CD4-positive, alpha-beta T cell treated with Interleukin-2 at 100 ng/mL for 4 hours (primary cell): ENCODE measurements at regions not wholly inside any gene's neighbourhood (a gene's known extent, or its start where the extent isn't known, plus 50 kb on each side); places are given as distances from the start of the nearest gene placed in this dataset.

Experiments
- DNase-seq: peaks from one replicate; pipeline ENCODE4 v3.0.0-alpha.2; 2020; ENCODE audit warnings: low spot score

GRCh38 chr3:117616227-117616626, 906.6 kb downstream of the TUSC7 start:
- DNase-seq, result no peak

DNA sequence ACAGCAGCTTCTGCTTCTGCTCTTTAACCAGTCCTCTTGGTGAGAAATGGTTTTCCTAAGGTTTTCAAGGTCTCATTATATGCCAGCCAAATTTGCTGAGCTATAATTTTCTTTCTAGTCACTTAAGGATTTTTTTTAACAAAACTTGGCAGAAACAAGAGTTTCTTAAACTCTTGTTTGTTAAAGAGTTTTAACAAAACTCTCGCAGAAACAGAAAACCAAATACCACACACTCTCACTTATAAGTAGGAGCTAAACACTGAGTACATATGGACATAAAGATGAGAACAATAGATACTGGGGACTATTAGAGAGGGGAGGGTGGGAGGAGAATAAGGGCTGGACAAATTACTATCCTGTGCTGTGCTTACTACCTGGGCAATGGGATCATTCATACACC, 908.3 kb downstream of the TUSC7 start:
- no peak for DNase-seq

DNA sequence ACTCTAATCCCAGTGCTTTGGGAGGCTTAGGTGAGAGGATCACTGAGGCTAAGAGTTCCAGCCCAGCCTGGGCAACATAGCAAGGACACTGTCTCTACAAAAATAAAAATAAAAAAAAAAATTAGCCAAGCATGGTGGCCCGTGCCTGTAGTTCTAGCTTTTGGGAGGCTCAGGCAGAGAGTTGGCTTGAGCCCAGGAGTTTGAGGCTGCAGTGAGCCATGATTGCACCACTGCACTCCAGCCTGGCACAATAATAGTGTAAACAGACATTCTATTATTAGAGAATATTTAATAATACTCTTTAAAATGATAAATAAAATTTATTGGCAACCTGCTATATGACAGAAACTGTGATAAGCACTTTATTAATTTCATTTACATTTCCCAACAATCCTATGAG, 908.9 kb downstream of the TUSC7 start:
- DNase-seq, result no peak

GRCh38 chr3:117619805-117620204, 910.2 kb downstream of the TUSC7 start:
- DNase-seq, result no peak

- no peak for DNase-seq
Measured at GRCh38 chr3:117622171-117622841, 912.7 kb downstream of the TUSC7 start.

GRCh38 chr3:117624424-117624823, 914.8 kb downstream of the TUSC7 start:
- DNase-seq, result no peak

GRCh38 chr3:117625174-117625573, 915.6 kb downstream of the TUSC7 start:
- no peak for DNase-seq

DNA sequence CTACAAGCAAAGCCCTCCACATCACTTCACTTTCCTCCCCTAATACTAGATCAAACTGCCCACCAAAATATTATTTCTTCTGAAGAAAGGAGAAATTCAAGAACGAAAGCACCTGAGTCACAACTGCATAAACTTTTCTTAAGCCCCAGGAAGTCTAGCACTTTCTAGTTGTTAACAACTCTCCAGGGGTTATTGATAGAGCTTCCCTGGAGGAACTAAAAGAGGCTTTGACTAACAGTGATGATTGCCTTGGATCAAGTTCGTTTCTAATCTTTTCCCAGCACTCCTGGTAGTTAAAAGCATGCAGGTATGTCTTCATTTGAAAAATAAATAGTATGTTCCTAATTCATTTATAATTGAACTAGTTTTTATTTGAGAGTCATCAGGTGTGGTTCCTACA, 917.0 kb downstream of the TUSC7 start:
- DNase-seq, result no peak

DNA sequence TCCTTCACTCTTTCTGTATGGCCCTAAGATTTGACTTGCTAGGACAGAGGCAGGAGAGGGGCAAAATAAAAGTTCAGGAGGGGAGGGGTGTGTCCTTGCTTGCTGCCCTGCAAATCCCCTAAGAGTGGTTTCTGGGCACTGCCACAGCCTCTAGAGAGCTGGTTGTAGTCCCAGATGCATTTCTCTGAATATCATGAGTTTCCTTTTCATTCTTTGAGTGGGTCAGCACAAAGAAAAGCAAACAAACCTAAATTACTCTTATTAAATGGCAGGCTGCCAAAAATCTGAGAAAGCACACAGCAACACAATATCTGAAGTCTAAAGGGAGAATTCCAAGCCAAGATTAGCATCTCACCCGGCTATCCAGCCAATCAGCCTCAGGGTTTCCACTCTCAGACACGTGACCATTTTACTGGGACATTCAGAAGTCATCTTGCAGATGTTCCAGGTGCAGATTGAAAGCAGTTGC, 919.3 kb downstream of the TUSC7 start:
- DNase-seq, result no peak

DNA sequence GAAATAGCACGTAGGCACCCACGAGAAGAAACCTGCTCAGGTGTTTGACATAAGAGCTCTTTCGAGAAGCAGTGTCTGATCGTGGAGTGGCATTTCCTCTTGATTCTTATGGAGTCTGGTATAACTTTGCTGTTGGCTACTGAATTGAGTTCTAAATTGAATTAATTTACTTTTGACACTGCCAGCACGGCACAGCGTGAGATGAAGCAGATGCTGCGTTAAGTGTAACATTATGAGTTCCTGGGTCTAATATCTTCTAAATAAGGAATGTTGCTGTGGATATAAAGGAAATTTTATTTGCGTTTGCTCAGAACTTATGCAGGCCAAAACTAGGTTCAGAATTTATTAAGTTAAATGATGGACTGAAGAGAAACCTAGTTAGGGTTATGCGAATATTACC, 919.9 kb downstream of the TUSC7 start:
- DNase-seq, result no peak

DNA sequence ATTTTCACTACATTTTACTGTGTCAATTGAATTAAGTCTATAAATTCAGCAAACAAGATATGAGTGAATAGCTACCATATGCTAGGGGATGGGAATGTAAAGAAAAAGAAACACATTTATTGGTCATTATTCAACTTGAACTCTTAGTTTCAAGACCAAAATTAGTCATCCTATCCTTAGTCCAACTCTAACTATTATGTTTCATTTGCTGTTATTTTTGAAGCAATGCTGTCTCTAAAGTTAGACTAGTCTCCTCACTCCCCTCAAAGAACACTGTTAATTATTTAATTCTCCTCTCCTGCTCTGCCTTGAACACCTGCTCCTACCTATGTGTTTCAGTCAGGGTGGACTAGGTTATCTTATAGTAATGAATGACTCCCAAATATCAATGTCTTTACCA, 920.9 kb downstream of the TUSC7 start:
- no peak for DNase-seq

- no peak for DNase-seq
Measured at GRCh38 chr3:117630885-117631284, 921.3 kb downstream of the TUSC7 start.

- no peak for DNase-seq
Measured at GRCh38 chr3:117631781-117632180, 922.2 kb downstream of the TUSC7 start.

GRCh38 chr3:117632191-117632590, 922.6 kb downstream of the TUSC7 start:
- no peak for DNase-seq

- DNase-seq, result no peak
Measured at GRCh38 chr3:117633207-117633606, 923.6 kb downstream of the TUSC7 start.

- DNase-seq, result no peak
Measured at GRCh38 chr3:117637666-117638065, 928.1 kb downstream of the TUSC7 start.

DNA sequence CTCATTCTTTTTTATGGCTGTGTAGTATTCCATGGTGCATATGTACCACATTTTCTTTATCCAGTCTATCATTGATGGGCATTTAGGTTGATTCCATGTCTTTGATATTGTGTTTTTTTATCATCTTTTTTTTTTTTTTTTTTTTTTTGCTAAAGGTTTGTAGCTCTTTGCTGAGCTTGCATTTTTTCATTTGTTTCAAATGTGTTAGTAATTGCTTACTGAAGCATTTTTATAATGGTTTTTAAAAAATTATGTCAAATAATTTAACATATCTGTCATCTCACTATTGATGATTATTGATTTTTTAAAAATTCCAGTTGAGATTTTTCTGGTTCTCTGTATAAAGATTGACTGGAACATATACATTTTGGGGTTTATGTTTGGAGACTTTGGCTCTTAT, 934.6 kb downstream of the TUSC7 start:
- DNase-seq, result no peak

- DNase-seq, result no peak
Measured at GRCh38 chr3:117645561-117646242, 936.1 kb downstream of the TUSC7 start.

GRCh38 chr3:117647435-117647834, 937.9 kb downstream of the TUSC7 start:
- DNase-seq, result no peak

DNA sequence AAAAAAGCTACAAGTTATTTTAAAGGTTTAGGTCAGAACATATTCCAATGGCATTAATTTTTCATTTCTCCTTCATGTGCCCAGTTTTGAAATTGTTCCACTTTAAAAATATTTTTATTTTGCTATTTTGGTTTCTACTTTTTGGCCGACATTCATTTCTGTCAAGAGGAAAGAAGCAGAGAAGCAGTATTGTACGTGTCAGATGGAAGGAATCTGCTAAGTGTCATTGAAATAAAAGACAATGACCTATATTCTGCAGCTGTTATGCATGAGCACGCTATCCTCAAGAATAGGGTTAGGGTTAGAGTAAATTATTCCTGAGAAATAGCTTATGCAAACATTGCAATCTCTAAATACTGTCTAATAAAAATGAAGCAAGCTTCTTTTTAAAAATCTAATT, 941.7 kb downstream of the TUSC7 start:
- DNase-seq, result no peak

DNA sequence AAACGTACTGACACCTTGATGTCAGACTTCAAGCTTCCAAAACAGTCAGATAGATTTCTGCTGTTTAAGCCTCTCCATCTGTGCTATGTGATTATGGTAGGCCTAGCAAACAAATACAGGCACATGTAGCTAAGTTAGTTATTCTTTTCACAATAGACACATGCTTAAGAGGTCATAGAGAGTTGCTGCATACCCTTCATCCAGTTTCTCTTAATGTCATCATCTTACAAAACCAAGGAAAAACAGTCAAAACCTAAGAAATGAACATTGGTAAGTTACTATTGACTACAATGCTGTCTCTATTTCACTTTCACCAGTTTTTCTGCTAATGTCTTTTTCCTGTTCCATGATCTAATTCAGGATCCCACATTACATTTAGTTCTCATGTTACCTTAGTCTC, 946.8 kb downstream of the TUSC7 start:
- no peak for DNase-seq

DNA sequence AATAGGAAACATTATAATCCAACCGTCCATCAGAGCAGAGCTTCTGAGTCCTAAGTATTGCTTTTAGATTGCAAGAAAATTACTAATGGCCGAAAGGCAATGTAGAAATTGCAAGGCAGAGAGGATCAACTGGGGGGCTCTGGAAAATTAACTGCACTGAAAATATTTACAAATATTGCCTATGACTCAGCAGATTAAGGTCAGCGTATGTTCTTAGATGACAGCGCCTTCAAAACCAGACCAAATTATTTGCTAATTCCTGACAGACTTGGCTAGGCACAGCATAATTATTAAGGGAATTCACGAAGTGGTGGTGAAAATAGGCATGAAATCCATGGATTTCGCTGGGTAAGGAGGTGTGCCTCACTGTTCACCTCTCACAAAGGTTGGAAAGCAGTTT, 947.7 kb downstream of the TUSC7 start:
- no peak for DNase-seq

DNA sequence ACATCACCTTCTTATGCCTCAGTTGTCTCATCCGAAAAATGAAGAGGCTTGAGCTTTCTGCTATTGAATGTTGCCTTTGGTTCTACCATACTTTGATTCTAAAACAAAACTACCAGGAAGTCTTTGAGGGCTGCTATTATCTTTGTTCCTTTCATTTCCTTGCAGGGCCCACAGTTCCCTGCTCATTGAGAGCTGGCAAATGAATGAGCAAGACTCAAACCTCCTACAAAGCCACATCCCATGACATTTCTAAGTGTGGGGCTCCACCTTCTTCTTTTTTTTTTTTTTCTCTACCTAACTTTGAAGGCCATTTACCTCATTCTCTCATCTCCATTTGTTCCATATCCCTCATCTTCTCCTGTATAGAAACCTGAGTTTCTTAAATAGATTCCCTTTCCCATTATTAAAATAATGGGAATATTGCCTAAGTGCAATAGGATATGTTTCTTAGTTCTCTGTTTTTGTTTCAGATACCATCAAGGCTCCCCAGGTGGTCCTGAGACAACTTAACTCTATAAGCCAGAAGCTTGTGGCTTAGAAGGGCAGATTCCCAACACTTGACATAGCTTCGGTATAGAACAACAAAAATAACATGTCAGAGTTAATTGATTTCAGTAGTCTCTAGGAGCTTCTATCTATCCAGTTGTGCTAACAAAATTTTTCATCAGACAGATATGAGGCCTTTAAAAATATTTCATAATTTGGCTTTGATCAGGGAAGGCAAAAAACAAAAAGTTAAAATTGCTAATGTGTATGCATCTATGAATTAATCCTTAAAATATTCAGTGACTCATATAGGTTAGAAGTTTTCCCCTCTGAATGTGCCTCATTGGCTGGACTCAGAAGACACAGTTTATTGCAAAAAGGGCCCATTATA, 951.6 kb downstream of the TUSC7 start:
- no peak for DNase-seq
